HuH-7.5 (cell line): ENCODE measurements at regions not wholly inside any gene's neighbourhood (a gene's known extent, or its start where the extent isn't known, plus 50 kb on each side); places are given as distances from the start of the nearest gene placed in this dataset.

Experiments used
- DNase-seq: peaks from one replicate; pipeline ENCODE4 v3.0.0; 2011; ENCODE audit warnings: low spot score

- no peak for DNase-seq
Observed at GRCh38 chr10:61089251-61089650, 145.3 kb upstream of the RHOBTB1 start.

- DNase-seq, result no peak
Observed at GRCh38 chr10:61084493-61084892, 140.5 kb upstream of the RHOBTB1 start.

- no peak for DNase-seq
Observed at GRCh38 chr10:61081301-61081700, 137.3 kb upstream of the RHOBTB1 start.

GRCh38 chr10:61078542-61079275, 134.7 kb upstream of the RHOBTB1 start:
- DNase-seq, result no peak

GRCh38 chr10:61076572-61077114, 132.7 kb upstream of the RHOBTB1 start:
- DNase-seq, result no peak

- no peak for DNase-seq
Observed at GRCh38 chr10:61073391-61073790, 129.4 kb upstream of the RHOBTB1 start.

- no peak for DNase-seq
Observed at GRCh38 chr10:61071580-61071979, 127.6 kb upstream of the RHOBTB1 start.

- DNase-seq, result no peak
Observed at GRCh38 chr10:61068471-61068870, 124.5 kb upstream of the RHOBTB1 start.

GRCh38 chr10:61067671-61068336, 123.8 kb upstream of the RHOBTB1 start:
- DNase-seq, result no peak

GRCh38 chr10:61066661-61067344, 122.8 kb upstream of the RHOBTB1 start:
- DNase-seq, result no peak

- DNase-seq, result no peak
Observed at GRCh38 chr10:61065051-61065450, 121.1 kb upstream of the RHOBTB1 start.

GRCh38 chr10:61064356-61064755, 120.4 kb upstream of the RHOBTB1 start:
- DNase-seq, result no peak

- no peak for DNase-seq
Observed at GRCh38 chr10:61063901-61064300, 119.9 kb upstream of the RHOBTB1 start.

- no peak for DNase-seq
Observed at GRCh38 chr10:61063034-61063433, 119.0 kb upstream of the RHOBTB1 start.

GRCh38 chr10:61061923-61062504, 118.0 kb upstream of the RHOBTB1 start:
- DNase-seq, result no peak

- no peak for DNase-seq
Observed at GRCh38 chr10:61059636-61060035, 115.7 kb upstream of the RHOBTB1 start.

GRCh38 chr10:61052469-61053205, 108.7 kb upstream of the RHOBTB1 start:
- no peak for DNase-seq

GRCh38 chr10:61051344-61051743, 107.4 kb upstream of the RHOBTB1 start:
- DNase-seq, result no peak

- DNase-seq, result no peak
Observed at GRCh38 chr10:61050120-61050745, 106.2 kb upstream of the RHOBTB1 start.

- no peak for DNase-seq
Observed at GRCh38 chr10:61049386-61049785, 105.4 kb upstream of the RHOBTB1 start.
